Kidney tubule cell (primary cell): ENCODE measurements at regions not wholly inside any gene's neighbourhood (a gene's known extent, or its start where the extent isn't known, plus 50 kb on each side); places are given as distances from the start of the nearest gene placed in this dataset.

Experiments used
- DNase-seq: peaks from one replicate; pipeline ENCODE4 v3.0.0-alpha.2; 2018; ENCODE audit warnings: low spot score

DNA sequence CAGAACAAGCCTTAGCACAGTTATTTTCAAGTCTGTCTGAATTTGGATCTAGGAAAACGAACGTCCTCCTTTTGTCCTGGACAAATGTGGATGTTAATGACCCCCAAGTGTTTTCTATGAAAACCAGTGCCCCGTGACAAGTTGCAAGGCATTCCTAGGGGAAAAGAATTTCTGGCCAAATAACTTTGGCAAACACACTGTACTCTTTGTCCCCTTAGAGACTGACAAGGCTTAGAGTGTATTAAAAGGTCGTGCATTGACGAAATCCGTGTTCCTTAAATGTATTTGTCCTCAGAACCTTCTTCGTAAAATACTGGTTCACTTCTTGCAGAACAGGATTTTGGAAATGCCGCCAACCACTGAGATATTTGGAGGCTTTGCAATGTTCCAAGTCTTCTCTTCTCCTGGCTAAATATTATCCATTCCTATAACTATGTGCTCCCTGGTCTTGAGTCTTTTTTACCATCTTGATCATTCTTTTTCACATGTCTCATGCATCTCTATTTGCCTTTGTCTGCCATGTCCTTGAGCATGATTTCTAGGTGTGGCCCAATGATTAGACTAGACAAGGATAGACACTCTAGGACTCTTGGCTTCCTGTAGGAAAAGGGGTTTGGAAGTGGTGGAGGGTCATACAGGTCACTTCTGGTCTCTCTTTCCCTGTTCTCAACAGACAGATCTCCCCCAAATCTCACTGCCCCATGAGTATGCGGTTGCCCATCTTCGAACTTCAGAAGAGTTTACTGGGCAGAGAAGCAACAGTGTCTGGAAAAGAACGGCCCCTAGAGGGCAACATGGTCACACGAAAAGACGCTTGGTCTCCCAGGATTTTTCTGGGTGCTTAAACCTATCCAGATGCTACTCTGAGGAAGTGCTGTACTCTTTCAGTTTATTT, 117.5 kb downstream of the EDEM1 start:
- peak; percentile 74 for DNase-seq

DNA sequence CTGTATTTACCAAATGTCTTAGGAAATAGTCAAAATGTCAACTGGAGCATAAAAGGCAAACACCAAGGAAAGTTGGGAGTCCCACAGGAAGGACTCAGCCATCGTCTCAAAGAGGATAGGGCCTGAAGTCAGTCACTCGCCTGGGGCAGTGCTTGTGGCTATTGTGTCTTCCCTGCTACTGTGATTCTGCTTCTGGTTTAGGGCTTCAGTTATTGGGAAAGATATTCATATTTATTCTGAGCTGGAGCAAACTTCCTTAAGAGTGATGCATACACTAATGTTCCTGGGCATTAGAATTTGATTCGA, 118.1 kb downstream of the EDEM1 start:
- no peak for DNase-seq

DNA sequence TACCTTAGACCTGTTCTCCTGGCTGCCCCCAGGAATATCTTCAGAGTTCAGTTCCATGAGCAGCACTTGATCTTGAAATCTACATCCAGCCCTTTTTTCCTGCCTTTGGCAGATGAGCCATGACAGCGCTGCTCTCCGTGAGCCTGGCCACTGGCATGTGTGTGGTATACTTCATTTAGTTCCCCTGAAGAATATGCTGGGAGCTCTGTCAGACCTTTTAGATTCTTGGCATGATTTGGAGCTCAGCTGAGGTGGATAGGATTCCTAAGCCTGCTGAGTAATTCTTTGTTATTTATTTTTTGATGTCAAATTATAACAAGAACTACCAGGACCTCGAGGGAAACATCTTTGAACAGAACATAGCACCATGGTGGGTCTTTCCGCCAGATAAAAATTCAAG, 121.7 kb downstream of the EDEM1 start:
- peak; percentile 44 for DNase-seq

DNA sequence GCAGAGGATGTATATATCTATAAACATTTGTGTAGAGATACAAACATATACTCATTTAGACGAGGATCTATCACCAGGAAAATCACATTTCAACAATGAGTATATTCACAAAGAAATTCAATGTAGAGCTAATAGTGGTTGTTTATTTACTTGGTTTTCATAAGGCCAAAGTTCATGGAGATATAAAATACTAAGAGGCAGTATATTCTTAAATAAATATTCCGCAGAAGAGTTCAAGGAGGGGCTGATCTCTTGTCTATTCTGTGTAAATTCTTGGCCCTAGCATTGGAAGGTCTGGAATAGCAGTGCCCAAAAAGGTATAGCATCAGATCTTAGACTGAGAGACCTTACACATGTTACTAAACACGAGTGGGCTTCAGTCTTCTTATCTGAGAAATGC, 122.1 kb downstream of the EDEM1 start:
- DNase-seq = no peak

DNA sequence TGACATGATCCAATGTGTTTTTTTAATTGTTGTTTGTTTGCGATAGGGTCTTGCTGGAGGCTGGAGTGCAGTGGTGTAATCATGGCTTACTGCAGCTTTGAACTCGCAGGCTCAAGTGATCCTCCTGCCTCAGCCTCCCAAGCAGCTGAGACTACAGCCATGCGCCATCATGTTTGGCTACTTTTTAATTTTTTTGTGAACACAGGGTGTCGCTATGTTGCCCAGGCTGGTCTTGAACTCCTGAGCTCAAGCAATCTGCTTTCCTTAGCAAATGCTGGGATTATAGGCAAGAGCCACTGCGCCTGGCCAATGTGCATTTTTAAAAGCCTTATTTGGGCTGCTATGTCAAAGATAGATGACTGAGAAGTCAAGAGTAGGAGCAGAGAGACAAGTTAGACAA, 123.0 kb downstream of the EDEM1 start:
- DNase-seq = no peak

DNA sequence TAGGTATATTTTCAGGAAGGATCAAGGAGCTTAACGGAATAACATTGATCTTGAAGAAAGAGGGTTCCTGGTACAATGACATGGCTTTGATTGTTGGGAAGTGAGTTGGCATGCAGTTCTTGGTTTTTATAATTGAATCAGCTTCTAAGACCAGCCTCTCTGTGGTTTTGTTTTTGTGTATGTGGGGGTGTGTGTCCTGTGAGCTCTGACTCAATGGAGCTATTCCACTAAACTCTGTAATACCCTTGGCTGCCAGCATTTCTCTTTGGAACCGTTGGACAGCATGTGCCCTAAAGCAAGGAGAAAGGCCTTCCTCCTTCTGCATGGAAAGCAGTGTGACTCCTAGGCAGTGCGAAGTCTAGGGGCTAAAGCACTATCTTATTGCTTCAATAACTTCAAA, 124.8 kb downstream of the EDEM1 start:
- peak; percentile 30 for DNase-seq

DNA sequence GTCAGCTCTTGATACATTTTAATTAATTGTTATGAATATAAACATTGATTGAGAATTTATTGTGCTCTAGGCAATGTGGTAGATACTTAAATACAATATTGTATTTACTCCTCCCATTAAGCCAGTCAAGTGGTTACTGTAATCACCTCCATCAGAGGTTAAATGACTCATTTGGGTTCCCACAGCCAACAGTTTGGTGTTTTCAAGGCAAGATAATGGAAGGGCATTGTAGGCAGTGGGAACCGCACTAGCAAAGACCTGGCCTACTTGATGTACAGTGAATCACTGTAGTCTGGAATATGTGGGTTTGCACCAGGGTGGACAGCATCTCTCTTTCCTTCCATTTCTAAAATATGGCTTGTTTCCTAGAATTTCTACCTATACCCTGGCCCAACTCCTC, 127.4 kb downstream of the EDEM1 start:
- DNase-seq = peak; percentile 21

DNA sequence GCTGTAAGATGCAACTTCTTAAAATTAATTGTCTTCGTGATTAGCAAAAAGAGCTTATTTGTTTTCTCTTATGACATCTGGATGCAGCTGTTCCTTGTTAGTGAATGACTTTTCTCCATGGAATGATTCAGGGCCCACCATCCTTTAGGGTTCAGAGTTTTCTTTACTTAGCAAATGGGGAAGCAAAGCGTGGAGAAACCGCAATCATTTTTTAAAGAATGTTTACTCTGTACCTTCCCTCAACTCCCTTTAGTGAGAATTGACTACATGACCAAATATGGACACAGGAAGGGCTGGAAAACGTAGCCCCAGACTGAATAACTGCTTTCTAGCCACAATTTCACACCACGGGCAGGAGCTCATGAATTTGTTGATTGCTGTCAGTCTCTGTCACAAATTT, 130.1 kb downstream of the EDEM1 start:
- peak; percentile 34 for DNase-seq

DNA sequence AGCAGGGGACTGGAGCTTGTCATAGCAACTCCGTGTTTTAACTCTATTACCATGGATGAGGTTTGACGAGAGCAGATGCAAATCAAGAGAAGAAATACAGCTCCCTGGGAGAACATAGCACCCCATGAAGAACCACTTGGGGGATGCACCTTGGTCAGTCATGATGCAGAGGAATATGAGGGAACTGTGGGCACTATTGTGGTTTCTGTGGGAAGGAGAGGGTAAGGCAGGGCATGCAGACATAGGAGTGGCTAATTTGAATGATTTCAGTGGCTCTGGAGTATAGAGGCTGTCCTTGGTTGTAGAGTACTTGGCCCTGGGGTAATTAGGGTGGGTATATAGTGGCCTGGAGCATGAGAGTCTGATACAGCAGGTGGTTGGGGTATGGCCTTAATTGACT, 131.9 kb downstream of the EDEM1 start:
- no peak for DNase-seq

DNA sequence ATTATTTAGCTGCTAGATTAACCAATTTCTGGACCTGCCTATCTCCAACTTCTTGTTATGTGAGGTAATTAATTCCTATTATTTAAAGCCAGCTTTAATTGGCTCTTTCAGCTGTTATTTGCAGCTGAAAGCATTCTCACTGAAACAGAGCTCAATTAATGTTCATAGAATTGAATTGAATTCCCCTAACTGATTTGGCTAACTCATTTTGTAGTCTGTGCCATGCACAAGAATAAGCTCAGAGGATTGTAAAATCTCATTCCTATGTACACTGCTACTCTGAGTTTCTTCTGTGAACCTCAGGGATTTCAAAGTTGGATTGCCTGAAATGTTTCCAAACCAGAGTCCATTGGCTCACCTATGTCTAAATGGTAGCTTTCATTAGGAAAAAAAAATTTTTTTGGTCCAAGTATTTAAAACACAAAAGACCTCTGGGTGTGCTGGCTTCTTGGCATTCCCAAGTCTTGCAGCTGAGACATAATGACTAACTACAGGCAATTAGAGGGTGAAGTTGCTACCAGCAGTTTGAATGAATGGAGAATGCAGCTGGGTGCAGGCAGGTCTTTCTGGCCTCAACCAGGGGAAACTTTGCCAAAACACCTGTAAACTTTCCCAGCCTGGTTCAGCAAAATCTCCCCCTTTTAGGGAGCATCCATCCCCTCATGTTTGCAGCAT, 134.3 kb downstream of the EDEM1 start:
- DNase-seq = peak; percentile 76

DNA sequence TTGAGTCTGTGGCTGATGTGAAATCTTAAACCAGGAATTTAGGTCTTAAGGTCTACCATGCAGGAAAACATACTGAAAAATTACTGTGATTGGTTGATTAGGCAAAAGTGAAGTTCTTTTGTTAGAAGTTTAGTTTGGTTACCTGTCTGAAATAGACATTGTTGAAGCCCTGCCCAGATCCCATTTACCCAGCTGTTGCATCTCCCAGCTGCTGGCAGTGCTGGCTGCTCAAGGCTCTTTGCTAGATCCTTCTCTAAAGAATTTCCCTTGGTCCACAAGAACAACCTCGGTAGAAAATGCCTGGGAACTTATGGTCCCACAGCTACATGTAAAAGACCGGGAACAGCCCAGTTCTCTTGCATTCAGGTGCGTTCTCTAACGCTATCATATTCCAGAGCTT, 137.3 kb downstream of the EDEM1 start:
- no peak for DNase-seq

DNA sequence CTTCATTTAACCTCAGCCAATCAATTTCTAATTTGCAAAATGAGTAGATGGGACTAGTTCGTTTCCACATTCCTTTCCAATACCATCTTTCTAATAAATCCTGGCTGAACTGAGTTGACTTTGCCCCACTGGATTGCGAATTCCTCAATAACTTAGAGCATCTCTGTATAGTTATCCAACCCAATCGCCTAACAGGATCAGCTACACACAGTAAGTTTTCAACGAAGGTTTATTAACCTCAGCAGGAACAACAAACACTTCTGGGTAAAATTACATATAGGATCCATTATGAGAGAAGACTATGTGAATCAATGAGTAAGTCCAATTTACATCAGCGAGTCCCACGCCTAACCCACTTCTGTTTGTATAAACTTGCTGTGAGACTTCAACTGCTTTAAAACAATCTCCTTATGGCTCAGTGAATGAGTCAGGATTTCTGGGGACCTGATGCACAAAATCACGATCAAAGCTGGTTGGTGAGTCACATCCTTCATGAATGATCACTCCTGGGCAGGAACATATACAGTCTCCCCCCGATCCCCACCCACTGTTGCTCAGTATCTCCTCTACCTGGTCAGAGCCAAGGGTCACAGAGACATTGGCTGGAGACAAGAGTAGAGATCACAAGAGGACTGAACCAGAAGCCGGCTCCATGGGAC, 142.8 kb downstream of the EDEM1 start:
- DNase-seq = peak; percentile 89

DNA sequence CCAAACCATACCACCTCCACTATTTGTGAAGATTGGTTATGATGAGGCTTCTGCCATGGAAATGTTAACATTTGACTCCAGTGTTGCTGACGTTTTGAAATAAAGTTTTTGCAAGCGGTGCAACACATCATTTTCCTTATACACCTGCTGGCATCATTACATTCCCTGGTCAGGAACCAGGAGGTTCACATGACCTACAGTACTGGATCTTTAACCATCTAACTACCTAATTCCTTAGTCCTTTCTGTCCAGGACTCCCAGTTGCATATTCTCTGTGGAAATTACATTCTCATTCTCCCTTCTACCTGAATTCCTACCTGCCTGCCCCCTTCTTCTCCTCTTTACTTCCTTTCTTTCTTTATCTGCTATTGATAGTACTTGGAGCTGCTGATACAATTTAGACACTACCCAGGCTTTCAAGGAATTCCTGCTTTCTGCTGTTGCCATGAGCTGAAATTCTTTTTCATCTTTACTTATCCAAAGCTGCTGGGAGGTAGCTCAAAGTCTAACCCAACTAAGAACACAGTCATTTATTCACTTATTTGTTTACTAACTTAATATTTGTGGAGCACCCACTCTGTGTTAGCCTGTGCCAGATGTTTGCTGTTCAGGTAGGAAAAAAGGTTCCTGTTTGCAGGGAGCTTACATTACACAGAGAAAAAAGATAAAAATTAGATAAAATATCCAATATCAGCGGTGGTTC, 144.2 kb downstream of the EDEM1 start:
- no peak for DNase-seq

DNA sequence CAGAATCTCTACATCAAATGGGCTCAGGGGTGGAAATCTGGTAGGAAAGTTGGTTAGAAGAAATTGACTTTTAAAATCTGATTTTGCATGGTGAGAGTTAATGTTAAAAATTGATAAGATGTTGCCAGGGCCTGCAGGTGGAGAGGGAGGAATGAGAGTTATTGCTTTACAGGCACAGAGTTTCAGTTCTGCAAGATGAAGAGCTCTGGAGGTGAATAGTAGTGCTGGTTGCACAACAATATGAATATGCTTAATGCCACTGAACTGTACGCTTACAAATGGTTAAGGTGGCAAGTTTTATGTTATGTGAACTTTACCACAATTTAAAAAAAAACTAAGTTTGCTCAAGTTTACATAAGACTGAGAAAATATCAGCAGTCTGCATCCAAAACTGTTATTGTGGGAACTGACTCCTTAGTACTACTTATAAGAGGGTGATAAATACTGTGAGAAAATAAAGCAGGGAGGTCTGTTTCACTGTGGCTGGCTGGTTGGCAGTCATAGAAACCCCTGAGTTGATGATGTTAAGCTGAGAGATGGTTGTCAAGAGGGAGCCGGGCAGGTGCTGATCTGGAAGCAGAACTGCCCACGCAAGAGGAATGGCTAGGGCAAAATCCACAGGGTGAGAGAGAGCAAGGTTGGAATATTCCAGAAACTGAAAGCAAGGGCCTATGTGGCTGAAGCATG, 144.9 kb downstream of the EDEM1 start:
- DNase-seq = no peak

DNA sequence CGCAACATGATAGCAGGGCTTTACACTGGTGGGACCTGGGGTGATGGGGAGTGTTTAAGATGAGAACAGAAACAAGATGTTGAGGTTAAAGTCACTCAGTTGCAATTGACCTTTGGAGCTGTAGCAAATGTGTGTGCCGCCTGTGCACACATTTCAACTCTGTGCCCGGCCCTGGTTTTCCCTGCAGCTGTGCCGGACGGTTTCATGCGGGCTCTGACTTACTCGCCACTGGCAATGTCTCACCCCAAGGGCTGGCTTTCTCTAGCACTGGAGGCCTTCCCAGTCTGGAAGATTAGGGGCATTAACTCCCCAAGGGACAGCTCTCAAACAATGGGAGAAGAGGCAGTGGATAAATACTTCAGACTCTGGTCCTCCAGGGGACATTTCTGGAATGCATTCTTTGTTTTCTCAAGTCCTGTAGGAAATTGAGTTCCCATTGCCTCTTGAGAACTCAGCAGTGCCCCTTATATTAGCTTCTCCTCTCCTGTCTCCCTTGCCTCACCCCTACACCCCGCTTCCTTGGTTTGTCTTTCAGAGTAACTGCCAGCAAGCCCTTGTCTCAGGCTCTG, 152.5 kb downstream of the EDEM1 start:
- DNase-seq = no peak

DNA sequence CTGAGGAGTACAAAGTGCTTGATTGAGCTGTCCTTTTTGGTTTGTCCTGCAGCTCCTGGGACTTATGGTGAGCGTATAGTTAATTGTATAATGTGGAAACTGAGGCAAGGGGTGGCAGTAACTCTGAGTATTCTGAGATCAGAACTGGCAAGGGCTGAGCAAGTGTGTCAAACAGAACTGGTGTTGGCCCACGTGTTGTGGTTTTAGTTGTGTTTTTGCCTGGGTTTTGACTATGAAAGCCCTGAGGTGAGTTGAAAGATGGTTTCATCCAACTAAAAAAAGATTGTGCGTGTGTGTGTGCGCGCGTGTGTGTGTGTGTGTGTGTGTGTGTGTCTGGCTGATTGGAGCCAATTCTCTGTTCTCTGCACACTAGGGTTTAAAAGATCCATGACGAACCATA, 154.1 kb downstream of the EDEM1 start:
- DNase-seq = no peak

DNA sequence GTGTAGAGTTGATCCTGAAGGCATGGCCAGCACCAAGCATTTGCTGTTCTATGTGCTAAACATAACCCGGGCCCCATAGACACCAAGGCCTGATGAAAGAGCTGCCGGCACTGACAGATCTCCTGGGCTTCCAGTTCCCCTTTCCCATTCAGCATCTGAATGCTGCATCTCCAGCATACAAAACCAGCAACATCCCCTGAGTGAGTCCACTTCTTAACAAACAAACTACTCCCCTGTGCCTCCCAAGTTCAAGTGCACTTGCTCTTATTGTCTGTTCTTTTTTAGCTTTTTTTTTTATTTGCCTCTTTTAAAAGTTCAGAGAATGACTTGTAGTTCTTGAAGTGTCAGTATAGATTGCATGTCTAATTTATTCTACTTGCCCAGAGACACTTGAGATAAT, 156.0 kb downstream of the EDEM1 start:
- DNase-seq = no peak

DNA sequence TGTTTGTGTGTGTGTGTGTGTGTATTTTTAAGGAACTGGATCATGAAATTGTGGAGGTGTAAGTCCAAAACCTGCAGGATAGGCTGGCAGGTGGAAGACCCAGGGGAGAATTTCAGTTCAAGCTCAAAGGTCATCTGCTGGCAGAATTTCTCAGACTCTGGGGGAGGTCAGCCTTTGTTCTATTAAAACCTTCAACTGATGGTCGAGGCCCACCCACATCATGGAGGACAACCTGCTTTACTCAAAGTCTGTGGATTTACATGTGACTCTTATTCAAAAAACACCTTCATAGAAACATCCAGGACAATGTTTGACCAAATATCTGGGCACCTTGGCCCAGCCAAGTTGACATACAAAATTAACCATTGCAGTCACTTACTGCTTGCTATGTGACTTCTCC, 157.2 kb downstream of the EDEM1 start:
- DNase-seq = no peak

DNA sequence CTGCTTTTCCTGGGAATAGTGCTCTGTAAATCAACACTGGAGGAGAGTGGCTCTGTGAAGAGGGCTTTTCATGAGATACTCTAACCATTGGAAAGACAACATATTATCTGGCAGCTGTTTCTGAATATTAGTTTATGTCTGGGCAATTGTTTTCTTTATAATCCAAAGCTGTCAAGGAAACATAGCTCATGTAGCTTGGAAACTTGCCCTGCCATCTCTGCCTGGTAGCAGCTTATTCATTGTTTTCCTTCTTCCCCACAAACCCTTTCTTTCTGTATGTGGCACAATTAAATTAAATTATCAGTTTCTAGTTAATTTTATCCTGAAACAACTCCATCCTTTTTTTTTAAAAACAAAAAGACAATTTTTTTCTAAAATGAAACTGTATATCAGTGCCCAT, 160.0 kb downstream of the EDEM1 start:
- DNase-seq = peak; percentile 20

DNA sequence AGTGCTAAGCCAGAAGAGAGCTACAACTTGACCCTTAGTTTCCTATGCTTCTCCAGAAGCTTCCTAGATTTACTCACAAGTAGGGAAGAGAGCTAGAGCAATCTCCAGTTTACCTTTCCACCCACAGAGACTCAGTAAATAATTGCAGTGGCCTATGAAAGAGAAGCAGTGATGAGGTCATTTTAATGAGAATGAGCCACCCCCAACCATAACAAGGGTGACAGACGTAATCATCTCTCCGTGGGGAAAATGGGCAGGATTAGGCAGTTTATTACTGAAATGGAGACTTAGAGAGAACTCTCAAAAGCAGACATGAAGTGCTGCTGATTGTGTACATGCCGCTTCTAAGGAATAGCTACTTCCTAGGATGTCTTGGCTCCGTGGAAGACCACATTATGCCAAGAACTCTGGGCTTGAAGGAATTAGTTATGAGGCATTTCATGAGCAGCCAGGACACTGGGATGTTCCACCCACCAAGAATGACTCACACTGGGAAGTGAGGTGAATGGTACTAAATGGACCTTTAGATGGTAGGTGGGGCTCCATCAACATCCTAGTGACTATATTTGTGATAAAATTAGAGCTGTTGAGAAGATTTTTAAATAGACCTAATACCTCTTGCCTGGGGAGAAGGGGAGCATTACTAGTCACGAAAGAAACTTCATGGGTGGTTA, 160.9 kb downstream of the EDEM1 start:
- DNase-seq = peak; percentile 46

DNA sequence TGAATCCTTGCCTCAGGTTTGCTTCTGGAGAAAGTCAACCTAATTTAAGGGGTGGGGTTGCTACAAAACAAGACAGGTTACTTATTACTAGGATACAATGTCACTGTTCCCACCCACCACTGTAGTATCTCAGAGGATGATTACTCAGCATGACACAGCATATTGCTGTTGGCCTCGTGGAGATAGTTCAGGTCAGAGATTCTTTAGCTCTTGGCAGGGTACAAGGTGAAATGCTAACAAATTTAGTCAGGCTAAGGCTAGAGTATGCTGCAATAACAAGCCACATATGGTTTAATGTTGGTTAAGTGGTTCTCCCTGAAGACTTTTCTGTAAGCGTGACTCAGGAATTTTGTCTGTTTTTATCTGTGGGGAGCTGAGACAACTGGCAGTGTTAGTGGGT, 161.8 kb downstream of the EDEM1 start:
- DNase-seq = peak; percentile 64
